Colonic mucosa (tissue), 4 donors: ENCODE measurements at regions not wholly inside any gene's neighbourhood (a gene's known extent, or its start where the extent isn't known, plus 50 kb on each side); places are given as distances from the start of the nearest gene placed in this dataset.
"Not testable (repeated sequence)": the region's sequence is repeated elsewhere in the genome, so short reads cannot be mapped to it uniquely, and the experiment has no call there.

Experiments
- DNase-seq: peaks from one replicate; pipeline ENCODE4 v3.0.0-alpha.2; 2020
- H3K27ac ChIP-seq: fragments of 200-600 bp; one replicate; pipeline ENCODE4 v1.8.0; 2021
- H3K27me3 ChIP-seq: fragments of 200-600 bp; one replicate; pipeline ENCODE4 v1.8.0; 2021
- H3K36me3 ChIP-seq: fragments of 200-600 bp; one replicate; pipeline ENCODE4 v1.8.0; 2021
- H3K4me1 ChIP-seq: fragments of 200-600 bp; one replicate; pipeline ENCODE4 v1.8.0; 2021; ENCODE audit warnings: mild to moderate bottlenecking
- H3K4me3 ChIP-seq: fragments of 200-600 bp; one replicate; pipeline ENCODE4 v1.8.0; 2021
- H3K9ac ChIP-seq, 2 donors: one replicate each; pipeline ENCODE4 v1.7.0; 2013; ENCODE audit warnings: control low read depth in 2 of 2, low read depth in 2 of 2, low read length in 2 of 2
- H3K9me3 ChIP-seq: fragments of 200-600 bp; one replicate; pipeline ENCODE4 v1.8.0; 2021
- CTCF ChIP-seq: fragments of 200-600 bp; IDR thresholded peaks from one replicate; pipeline ENCODE4 v1.8.0; 2022; ENCODE audit warnings: antibody characterized with exemption, mild to moderate bottlenecking
- intact Hi-C: fragments of 100-400 bp; cut with DNase I; formaldehyde crosslinking; loops from one replicate; pipeline ENCODE4 v1.14.1; 2022
- donor health status: healthy.
- donor health status: DM: no; HTN: no; CAD: no.
- donor health status: DM: no; HTN: no; CAD: no.

GRCh38 chr6:156683821-156684220 is 93.4 kb upstream of the ARID1B start:
- no peaks in the 10 kb centered on the region for H3K36me3 ChIP-seq
- no peaks in the 10 kb centered on the region for H3K4me1 ChIP-seq
- no peaks in the 10 kb centered on the region for H3K9me3 ChIP-seq
- DNase-seq = no peak
- no peak overlapping the region for H3K9ac ChIP-seq
- no peaks in the 10 kb centered on the region for H3K27me3 ChIP-seq
- no peak overlapping the region for H3K27ac ChIP-seq
- H3K4me3 ChIP-seq = no peak overlapping the region
- intact Hi-C loops = no loop called here
- no peak for TF ChIP-seq CTCF

- TF ChIP-seq CTCF = no peak
- Histone ChIP-seq H3K4me3 (no peak overlapping the region), H3K9ac (no peak overlapping the region), H3K27me3 (no peaks in the 10 kb centered on the region), H3K4me1 (no peaks in the 10 kb centered on the region), H3K27ac (no peak overlapping the region), H3K9me3 (no peaks in the 10 kb centered on the region), H3K36me3 (no peaks in the 10 kb centered on the region)
- intact Hi-C loops = no loop called here
- DNase-seq = no peak
These were observed 100.5 kb upstream of the ARID1B start for GRCh38 chr6:156676721-156677120.

GRCh38 chr6:156674197-156674596 is 103.0 kb upstream of the ARID1B start:
- no peak overlapping the region for H3K9ac ChIP-seq
- H3K4me3 ChIP-seq = no peak overlapping the region
- no peak for TF ChIP-seq CTCF
- H3K27ac ChIP-seq = no peak overlapping the region
- no peaks in the 10 kb centered on the region for H3K9me3 ChIP-seq
- intact Hi-C loops = no loop called here
- no peaks in the 10 kb centered on the region for H3K4me1 ChIP-seq
- no peak for DNase-seq
- H3K27me3 ChIP-seq = no peaks in the 10 kb centered on the region
- H3K36me3 ChIP-seq = no peaks in the 10 kb centered on the region

- H3K27ac ChIP-seq, H3K36me3 ChIP-seq, H3K9ac ChIP-seq, intact Hi-C loops, H3K9me3 ChIP-seq, H3K4me1 ChIP-seq, DNase-seq, H3K27me3 ChIP-seq, H3K4me3 ChIP-seq: not testable (repeated sequence)
These were observed 107.1 kb upstream of the ARID1B start for GRCh38 chr6:156670097-156670496.

- no peaks in the 10 kb centered on the region for H3K9me3 ChIP-seq
- DNase-seq = peak; percentile 41
- H3K4me3 ChIP-seq = no peak overlapping the region
- H3K27me3 ChIP-seq = no peaks in the 10 kb centered on the region
- H3K4me1 ChIP-seq = no peaks in the 10 kb centered on the region
- H3K9ac ChIP-seq = no peak overlapping the region
- intact Hi-C loops = loop anchor here (5.0 kb wide), 1 partner anchor 100 kb away; no protein-coding TSS in a partner anchor
- peak; percentile 33 for TF ChIP-seq CTCF
- H3K36me3 ChIP-seq = no peaks in the 10 kb centered on the region
- no peak overlapping the region for H3K27ac ChIP-seq
These were observed 115.1 kb upstream of the ARID1B start for GRCh38 chr6:156662025-156662445.

GRCh38 chr6:156660389-156660788 is 116.8 kb upstream of the ARID1B start:
- H3K4me3 ChIP-seq = no peak overlapping the region
- H3K9ac ChIP-seq = no peak overlapping the region
- H3K27me3 ChIP-seq = no peaks in the 10 kb centered on the region
- no peaks in the 10 kb centered on the region for H3K9me3 ChIP-seq
- TF ChIP-seq CTCF = no peak
- no peaks in the 10 kb centered on the region for H3K4me1 ChIP-seq
- no peak for DNase-seq
- intact Hi-C loops = loop anchor here (5.0 kb wide), 1 partner anchor 98 kb away; no protein-coding TSS in a partner anchor
- no peak overlapping the region for H3K27ac ChIP-seq
- H3K36me3 ChIP-seq = no peaks in the 10 kb centered on the region
